HAP-1 (cell line): ENCODE measurements at regions not wholly inside any gene's neighbourhood (a gene's known extent, or its start where the extent isn't known, plus 50 kb on each side); places are given as distances from the start of the nearest gene placed in this dataset.

Experiments used
- DNase-seq, 2 experiments: peaks; one replicate each; pipeline ENCODE4 v3.0.0-alpha.2; 2016 to 2020; ENCODE audit warnings: low spot score in 2 of 2
- H3K27me3 ChIP-seq: fragments of 250-450 bp; sonication (Bioruptor Pico); 2 replicates; pipeline ENCODE4 v1.5.1; 2020; ENCODE audit warnings: low read depth, mild to moderate bottlenecking, moderate library complexity
- H3K36me3 ChIP-seq: fragments of 250-450 bp; sonication (Bioruptor Pico); replicated peaks from 2 replicates; pipeline ENCODE4 v1.5.1; 2020; ENCODE audit warnings: mild to moderate bottlenecking
- H3K4me1 ChIP-seq: fragments of 250-450 bp; sonication (Bioruptor Pico); 2 replicates; pipeline ENCODE4 v1.5.1; 2020; ENCODE audit warnings: mild to moderate bottlenecking
- H3K4me3 ChIP-seq: fragments of 250-450 bp; sonication (Bioruptor Pico); 2 replicates; pipeline ENCODE4 v1.5.1; 2020; ENCODE audit warnings: mild to moderate bottlenecking, moderate library complexity
- H3K9me3 ChIP-seq: fragments of 250-450 bp; sonication (Bioruptor Pico); 2 replicates; pipeline ENCODE4 v1.5.1; 2020; ENCODE audit warnings: mild to moderate bottlenecking, moderate library complexity
- in situ Hi-C: fragments of 300-500 bp; cut with MboI; formaldehyde crosslinking; loops from 3 replicates; pipeline ENCODE4 v1.14.3; 2020; ENCODE audit warnings: low sequenced_read_pairs, inconsistent platforms, mixed read lengths

GRCh38 chr16:7004266-7004665 lies 328.4 kb upstream of the RBFOX1 start:
- DNase-seq = no peak
- Histone ChIP-seq H3K27me3 (no peaks in the 10 kb centered on the region), H3K36me3 (no peaks in the 10 kb centered on the region), H3K4me1 (no peaks in the 10 kb centered on the region), H3K9me3 (no peaks in the 10 kb centered on the region; the same call in 1 of the 2 replicates), H3K4me3 (no peak overlapping the region)
- in situ Hi-C loops = no loop called here

GRCh38 chr16:6993544-6993943 lies 339.1 kb upstream of the RBFOX1 start:
- no peaks in the 10 kb centered on the region for H3K9me3 ChIP-seq
- no peak overlapping the region for H3K4me3 ChIP-seq
- no peaks in the 10 kb centered on the region for H3K4me1 ChIP-seq
- DNase-seq = no peak
- no peaks in the 10 kb centered on the region for H3K36me3 ChIP-seq
- in situ Hi-C loops = no loop called here
- H3K27me3 ChIP-seq = no peaks in the 10 kb centered on the region

- in situ Hi-C loops = no loop called here
- Histone ChIP-seq H3K9me3 (no peaks in the 10 kb centered on the region), H3K36me3 (no peaks in the 10 kb centered on the region), H3K4me1 (no peaks in the 10 kb centered on the region), H3K4me3 (no peak overlapping the region), H3K27me3 (no peaks in the 10 kb centered on the region)
- DNase-seq = no peak
These were observed 343.8 kb upstream of the RBFOX1 start for GRCh38 chr16:6988846-6989245.

GRCh38 chr16:6977916-6978315 lies 354.7 kb upstream of the RBFOX1 start:
- Histone ChIP-seq H3K4me3 (no peak overlapping the region), H3K4me1 (no peaks in the 10 kb centered on the region), H3K9me3 (no peaks in the 10 kb centered on the region), H3K36me3 (no peaks in the 10 kb centered on the region), H3K27me3 (no peaks in the 10 kb centered on the region)
- DNase-seq = no peak
- in situ Hi-C loops = no loop called here

- in situ Hi-C loops = no loop called here
- H3K27me3 ChIP-seq = no peaks in the 10 kb centered on the region
- H3K4me1 ChIP-seq = no peaks in the 10 kb centered on the region
- no peak for DNase-seq
- no peaks in the 10 kb centered on the region for H3K36me3 ChIP-seq
- H3K4me3 ChIP-seq = no peak overlapping the region
- no peaks in the 10 kb centered on the region for H3K9me3 ChIP-seq
These were observed 355.4 kb upstream of the RBFOX1 start for GRCh38 chr16:6977291-6977690.

- H3K4me1 ChIP-seq = no peaks in the 10 kb centered on the region
- no peak for DNase-seq
- H3K36me3 ChIP-seq = no peaks in the 10 kb centered on the region
- in situ Hi-C loops = no loop called here
- H3K4me3 ChIP-seq = no peak overlapping the region
- H3K27me3 ChIP-seq = no peaks in the 10 kb centered on the region
- no peaks in the 10 kb centered on the region for H3K9me3 ChIP-seq
These were observed 355.9 kb upstream of the RBFOX1 start for GRCh38 chr16:6976716-6977115.

GRCh38 chr16:6970171-6970857 lies 362.3 kb upstream of the RBFOX1 start:
- no peaks in the 10 kb centered on the region for H3K4me1 ChIP-seq
- H3K36me3 ChIP-seq = no peaks in the 10 kb centered on the region
- no peaks in the 10 kb centered on the region for H3K27me3 ChIP-seq
- no peak for DNase-seq
- in situ Hi-C loops = loop anchor here (25.0 kb wide), 1 partner anchor 92 kb away; no protein-coding TSS in a partner anchor
- no peaks in the 10 kb centered on the region for H3K9me3 ChIP-seq
- H3K4me3 ChIP-seq = no peak overlapping the region

GRCh38 chr16:6969594-6969993 lies 363.1 kb upstream of the RBFOX1 start:
- in situ Hi-C loops = loop anchor here (25.0 kb wide), 1 partner anchor 93 kb away; no protein-coding TSS in a partner anchor
- Histone ChIP-seq H3K27me3 (no peaks in the 10 kb centered on the region), H3K4me1 (no peaks in the 10 kb centered on the region), H3K9me3 (no peaks in the 10 kb centered on the region), H3K4me3 (no peak overlapping the region), H3K36me3 (no peaks in the 10 kb centered on the region)
- no peak for DNase-seq

GRCh38 chr16:6967796-6968320 lies 364.8 kb upstream of the RBFOX1 start:
- in situ Hi-C loops = loop anchor here (25.0 kb wide), 1 partner anchor 94 kb away; no protein-coding TSS in a partner anchor
- Histone ChIP-seq H3K4me1 (no peaks in the 10 kb centered on the region), H3K4me3 (no peak overlapping the region), H3K36me3 (no peaks in the 10 kb centered on the region), H3K9me3 (no peaks in the 10 kb centered on the region), H3K27me3 (no peaks in the 10 kb centered on the region)
- DNase-seq = no peak

GRCh38 chr16:6966925-6967324 lies 365.7 kb upstream of the RBFOX1 start:
- H3K9me3 ChIP-seq = no peaks in the 10 kb centered on the region
- H3K27me3 ChIP-seq = no peaks in the 10 kb centered on the region
- H3K4me3 ChIP-seq = no peak overlapping the region
- in situ Hi-C loops = loop anchor here (25.0 kb wide), 1 partner anchor 95 kb away; no protein-coding TSS in a partner anchor
- H3K36me3 ChIP-seq = no peaks in the 10 kb centered on the region
- no peak for DNase-seq
- no peaks in the 10 kb centered on the region for H3K4me1 ChIP-seq

- Histone ChIP-seq H3K4me3 (no peak overlapping the region), H3K36me3 (no peaks in the 10 kb centered on the region), H3K9me3 (no peaks in the 10 kb centered on the region), H3K4me1 (no peaks in the 10 kb centered on the region), H3K27me3 (no peaks in the 10 kb centered on the region)
- in situ Hi-C loops = loop anchor here (25.0 kb wide), 1 partner anchor 98 kb away; no protein-coding TSS in a partner anchor
- DNase-seq = no peak
These were observed 368.0 kb upstream of the RBFOX1 start for GRCh38 chr16:6964679-6965078.

- no peak for DNase-seq
- Histone ChIP-seq H3K36me3 (no peaks in the 10 kb centered on the region), H3K27me3 (no peaks in the 10 kb centered on the region), H3K4me3 (no peak overlapping the region), H3K4me1 (no peaks in the 10 kb centered on the region), H3K9me3 (no peaks in the 10 kb centered on the region)
- in situ Hi-C loops = loop anchor here (25.0 kb wide), 1 partner anchor 101 kb away; no protein-coding TSS in a partner anchor
These were observed 370.9 kb upstream of the RBFOX1 start for GRCh38 chr16:6961704-6962103.

GRCh38 chr16:6958184-6958583 lies 374.5 kb upstream of the RBFOX1 start:
- Histone ChIP-seq H3K36me3 (no peaks in the 10 kb centered on the region), H3K4me3 (no peak overlapping the region), H3K27me3 (no peaks in the 10 kb centered on the region), H3K9me3 (no peaks in the 10 kb centered on the region), H3K4me1 (no peaks in the 10 kb centered on the region)
- no peak for DNase-seq
- in situ Hi-C loops = loop anchor here (25.0 kb wide), 1 partner anchor 104 kb away; no protein-coding TSS in a partner anchor

- Histone ChIP-seq H3K27me3 (no peaks in the 10 kb centered on the region), H3K9me3 (no peaks in the 10 kb centered on the region), H3K4me1 (no peaks in the 10 kb centered on the region), H3K36me3 (no peaks in the 10 kb centered on the region), H3K4me3 (no peak overlapping the region)
- DNase-seq = no peak
- in situ Hi-C loops = loop anchor here (25.0 kb wide), 1 partner anchor 105 kb away; no protein-coding TSS in a partner anchor
These were observed 375.0 kb upstream of the RBFOX1 start for GRCh38 chr16:6957681-6958080.
